Breast epithelium (tissue), 3 donors: ENCODE measurements at regions not wholly inside any gene's neighbourhood (a gene's known extent, or its start where the extent isn't known, plus 50 kb on each side); places are given as distances from the start of the nearest gene placed in this dataset.
"Not testable (repeated sequence)": the region's sequence is repeated elsewhere in the genome, so short reads cannot be mapped to it uniquely, and the experiment has no call there.

ENCODE experiments used
- CTCF ChIP-seq, 3 donors: fragments of 450-650 bp; IDR thresholded peaks; one replicate each; pipeline ENCODE4 v1.5.1; 2016 to 2017; ENCODE audit warnings: antibody characterized with exemption in 3 of 3, mild to moderate bottlenecking in 3 of 3, moderate library complexity in 3 of 3
- POLR2A ChIP-seq: fragments of 450-650 bp; IDR thresholded peaks from one replicate; pipeline ENCODE4 v1.6.1; 2016; ENCODE audit warnings: antibody characterized with exemption, mild to moderate bottlenecking, moderate library complexity
- POLR2AphosphoS5 ChIP-seq, 3 donors: sonication (generic); formaldehyde crosslinking; IDR thresholded peaks; one replicate each; pipeline ENCODE4 v1.6.1; 2017; ENCODE audit warnings: antibody characterized with exemption in 3 of 3

DNA sequence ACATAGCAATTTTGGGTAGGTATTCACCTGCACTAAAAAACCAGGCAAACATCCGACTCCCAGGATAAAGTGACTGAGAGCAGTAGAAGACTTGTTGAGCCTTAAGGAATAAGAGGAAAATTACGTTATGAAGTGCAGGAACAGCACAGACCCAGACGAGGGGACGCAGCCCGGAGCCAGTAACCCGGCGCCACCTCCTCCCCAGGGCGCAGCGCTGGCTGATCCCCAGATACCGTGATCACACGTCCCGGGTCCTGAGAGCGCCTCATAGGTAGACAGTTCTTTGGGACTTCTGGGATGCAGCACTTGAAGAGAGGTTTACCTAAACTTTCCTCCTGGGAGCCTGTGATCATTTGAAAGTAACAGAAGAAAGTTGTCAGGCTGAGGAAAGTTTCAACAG is 1379.7 kb downstream of the CDH12 start:
- TF ChIP-seq CTCF (IDR thresholded peaks at IDR 0.05); POLR2A; POLR2AphosphoS5 (IDR thresholded peaks at IDR 0.05): not testable (repeated sequence)
